ENCODE measurements at regions not wholly inside any gene's neighbourhood (a gene's known extent, or its start where the extent isn't known, plus 50 kb on each side); places are given as distances from the start of the nearest gene placed in this dataset.

GRCh38 chr6:90997076-90997475 lies 410.2 kb upstream of the MAP3K7 start:
- no peak overlapping the region for H3K27ac ChIP-seq
- ATAC-seq = no peak
- intact Hi-C loops (cut with DNase I) = no loop called here

GRCh38 chr6:90993770-90994169 lies 406.9 kb upstream of the MAP3K7 start:
- Histone ChIP-seq H3K9me3 (no peaks in the 10 kb centered on the region), H3K27ac (no peak overlapping the region), H3K27me3 (ENCODE audit: insufficient read depth in 3 of 3, low read length in 2 of 3) (no peaks in the 10 kb centered on the region), H3K36me3 (ENCODE audit: insufficient read depth in 1 of 2, low read depth in 1 of 2) (no peaks in the 10 kb centered on the region), H3K4me1 (no peaks in the 10 kb centered on the region), H3K4me3 (no peak overlapping the region)
- DNase-seq = no peak
- no peak for ATAC-seq
- no peak for TF ChIP-seq CTCF (IDR thresholded peaks at IDR 0.05)
- intact Hi-C loops (cut with DNase I) = no loop called here
- WGBS, 3 donors = 59 to 69% (median 69%) methylated on average over 3 of the region's 3 CpGs

More at GRCh38 chr6:90997076-90997475, 410.2 kb upstream of the MAP3K7 start:
- Histone ChIP-seq H3K9me3 (no peaks in the 10 kb centered on the region), H3K27me3 (ENCODE audit: insufficient read depth in 3 of 3, low read length in 2 of 3) (no peaks in the 10 kb centered on the region), H3K36me3 (ENCODE audit: insufficient read depth in 1 of 2, low read depth in 1 of 2) (no peaks in the 10 kb centered on the region), H3K4me1 (no peaks in the 10 kb centered on the region), H3K4me3 (no peak overlapping the region)
- TF ChIP-seq CTCF (IDR thresholded peaks at IDR 0.05) = no peak
- WGBS, 3 donors = 77 to 92% (median 84%) methylated on average over 4 of the region's 4 CpGs
- no peak for DNase-seq

DNA sequence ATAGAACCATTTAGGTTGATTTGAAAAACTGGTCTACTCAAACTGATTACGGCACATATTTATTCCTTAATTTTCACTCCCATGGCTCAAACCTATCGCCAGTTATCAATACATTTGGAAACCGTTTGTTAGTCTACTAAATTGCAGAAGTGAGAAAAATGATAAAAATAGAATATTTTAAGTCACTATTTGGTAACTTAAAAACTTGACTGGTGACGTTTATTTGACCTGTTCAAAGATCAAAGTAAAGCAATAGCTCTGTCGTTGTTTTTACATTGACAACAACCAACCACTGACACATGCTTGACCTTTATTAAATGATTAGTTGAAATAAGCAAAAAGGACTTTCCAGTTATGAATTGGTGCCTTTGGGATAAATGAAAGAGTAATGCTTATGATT lies 402.9 kb upstream of the MAP3K7 start:
- no peaks in the 10 kb centered on the region for H3K4me1 ChIP-seq
- H3K9me3 ChIP-seq = no peaks in the 10 kb centered on the region
- no peaks in the 10 kb centered on the region for H3K36me3 ChIP-seq (ENCODE audit: insufficient read depth in 1 of 2, low read depth in 1 of 2)
- intact Hi-C loops (cut with DNase I) = no loop called here
- ATAC-seq (no peak), DNase-seq (no peak)
- TF ChIP-seq CTCF (IDR thresholded peaks at IDR 0.05) = no peak
- no peak overlapping the region for H3K4me3 ChIP-seq
- H3K27ac ChIP-seq = no peak overlapping the region
- WGBS, 3 donors = 83 to 88% (median 83%) methylated on average over 5 of the region's 5 CpGs
- no peaks in the 10 kb centered on the region for H3K27me3 ChIP-seq (ENCODE audit: insufficient read depth in 3 of 3, low read length in 2 of 3)

GRCh38 chr6:90984066-90984465 lies 397.2 kb upstream of the MAP3K7 start:
- TF ChIP-seq CTCF (IDR thresholded peaks at IDR 0.05) = no peak
- Histone ChIP-seq H3K4me3 (no peak overlapping the region), H3K27me3 (ENCODE audit: insufficient read depth in 3 of 3, low read length in 2 of 3) (no peaks in the 10 kb centered on the region), H3K36me3 (ENCODE audit: insufficient read depth in 1 of 2, low read depth in 1 of 2) (no peaks in the 10 kb centered on the region), H3K27ac (no peak overlapping the region), H3K9me3 (no peaks in the 10 kb centered on the region), H3K4me1 (no peaks in the 10 kb centered on the region)
- 73 to 79% (median 79%) methylated on average over 3 of the region's 3 CpGs for WGBS, 3 donors
- intact Hi-C loops (cut with DNase I) = no loop called here
- ATAC-seq (no peak), DNase-seq (no peak)

DNA sequence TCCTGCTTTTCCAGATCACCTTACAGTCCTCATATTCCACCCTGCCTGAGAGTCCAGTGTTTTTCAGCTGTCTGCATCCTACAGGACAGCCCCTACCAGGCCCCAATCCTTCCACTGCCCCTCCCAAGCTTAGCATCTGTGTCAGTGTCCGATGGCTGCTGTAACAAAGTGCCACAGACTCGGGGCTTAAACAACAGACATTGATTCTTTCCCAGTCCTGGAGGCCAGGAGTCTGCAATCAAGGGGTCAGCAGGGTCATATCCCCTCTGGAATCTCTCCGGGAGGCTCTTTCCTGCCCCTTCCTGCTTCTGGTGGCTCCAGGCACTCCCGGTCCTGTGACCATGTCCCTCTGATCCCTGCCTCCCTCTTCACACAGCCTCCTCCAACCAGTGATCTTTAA lies 396.6 kb upstream of the MAP3K7 start:
- no peak overlapping the region for H3K27ac ChIP-seq
- no peak overlapping the region for H3K4me3 ChIP-seq
- no peak for ATAC-seq
- WGBS, 3 donors = 33 to 57% (median 47%) methylated on average over 4 of the region's 4 CpGs
- DNase-seq = no peak
- H3K9me3 ChIP-seq = no peaks in the 10 kb centered on the region
- intact Hi-C loops (cut with DNase I) = no loop called here
- TF ChIP-seq CTCF (IDR thresholded peaks at IDR 0.05) = no peak
- no peaks in the 10 kb centered on the region for H3K36me3 ChIP-seq (ENCODE audit: insufficient read depth in 1 of 2, low read depth in 1 of 2)
- no peaks in the 10 kb centered on the region for H3K4me1 ChIP-seq
- H3K27me3 ChIP-seq (ENCODE audit: insufficient read depth in 3 of 3, low read length in 2 of 3) = no peaks in the 10 kb centered on the region
